DMS114 treated with DMSO at 0.1 percent for 48 hours (cell line): ENCODE measurements at regions not wholly inside any gene's neighbourhood (a gene's known extent, or its start where the extent isn't known, plus 50 kb on each side); places are given as distances from the start of the nearest gene placed in this dataset.

Source experiments
- DNase-seq: peaks from one replicate; lab custom pipeline; 2025; ENCODE audit not compliant: unreplicated experiment; lab: John Stamatoyannopoulos, UW

- DNase-seq: no peak
Measured at GRCh38 chr2:2875831-2876230, 501.8 kb downstream of the EIPR1 start.

GRCh38 chr2:2875296-2875695 lies 502.3 kb downstream of the EIPR1 start:
- no peak for DNase-seq

GRCh38 chr2:2874805-2875204 lies 502.8 kb downstream of the EIPR1 start:
- DNase-seq: no peak

- no peak for DNase-seq
Measured at GRCh38 chr2:2874341-2874740, 503.3 kb downstream of the EIPR1 start.

GRCh38 chr2:2873450-2873811 lies 504.2 kb downstream of the EIPR1 start:
- no peak for DNase-seq

- no peak for DNase-seq
Measured at GRCh38 chr2:2872713-2873449, 504.7 kb downstream of the EIPR1 start.

- DNase-seq: no peak
Measured at GRCh38 chr2:2872309-2872617, 505.4 kb downstream of the EIPR1 start.

- no peak for DNase-seq
Measured at GRCh38 chr2:2871480-2872308, 505.9 kb downstream of the EIPR1 start.

- DNase-seq: no peak
Measured at GRCh38 chr2:2870106-2870505, 507.5 kb downstream of the EIPR1 start.

GRCh38 chr2:2869553-2869952 lies 508.1 kb downstream of the EIPR1 start:
- DNase-seq: no peak

GRCh38 chr2:2868085-2868484 lies 509.5 kb downstream of the EIPR1 start:
- DNase-seq: no peak

GRCh38 chr2:2867397-2867979 lies 510.1 kb downstream of the EIPR1 start:
- no peak for DNase-seq

GRCh38 chr2:2866459-2866858 lies 511.2 kb downstream of the EIPR1 start:
- DNase-seq: no peak

GRCh38 chr2:2862386-2862785 lies 515.2 kb downstream of the EIPR1 start:
- no peak for DNase-seq

- DNase-seq: no peak
Measured at GRCh38 chr2:2861666-2862240, 515.9 kb downstream of the EIPR1 start.

GRCh38 chr2:2860589-2861300 lies 516.9 kb downstream of the EIPR1 start:
- DNase-seq: no peak

- DNase-seq: no peak
Measured at GRCh38 chr2:2859732-2860131, 517.9 kb downstream of the EIPR1 start.

GRCh38 chr2:2859164-2859563 lies 518.5 kb downstream of the EIPR1 start:
- DNase-seq: no peak

- no peak for DNase-seq
Measured at GRCh38 chr2:2856723-2857415, 520.7 kb downstream of the EIPR1 start.

GRCh38 chr2:2855297-2855696 lies 522.3 kb downstream of the EIPR1 start:
- no peak for DNase-seq

- no peak for DNase-seq
Measured at GRCh38 chr2:2853346-2853745, 522.3 kb upstream of the MYT1L start.
